ENCODE measurements at regions not wholly inside any gene's neighbourhood (a gene's known extent, or its start where the extent isn't known, plus 50 kb on each side); places are given as distances from the start of the nearest gene placed in this dataset.
A peak's percentile ranks its signal among the peaks of the same experiment; 100 is the strongest.

DNA sequence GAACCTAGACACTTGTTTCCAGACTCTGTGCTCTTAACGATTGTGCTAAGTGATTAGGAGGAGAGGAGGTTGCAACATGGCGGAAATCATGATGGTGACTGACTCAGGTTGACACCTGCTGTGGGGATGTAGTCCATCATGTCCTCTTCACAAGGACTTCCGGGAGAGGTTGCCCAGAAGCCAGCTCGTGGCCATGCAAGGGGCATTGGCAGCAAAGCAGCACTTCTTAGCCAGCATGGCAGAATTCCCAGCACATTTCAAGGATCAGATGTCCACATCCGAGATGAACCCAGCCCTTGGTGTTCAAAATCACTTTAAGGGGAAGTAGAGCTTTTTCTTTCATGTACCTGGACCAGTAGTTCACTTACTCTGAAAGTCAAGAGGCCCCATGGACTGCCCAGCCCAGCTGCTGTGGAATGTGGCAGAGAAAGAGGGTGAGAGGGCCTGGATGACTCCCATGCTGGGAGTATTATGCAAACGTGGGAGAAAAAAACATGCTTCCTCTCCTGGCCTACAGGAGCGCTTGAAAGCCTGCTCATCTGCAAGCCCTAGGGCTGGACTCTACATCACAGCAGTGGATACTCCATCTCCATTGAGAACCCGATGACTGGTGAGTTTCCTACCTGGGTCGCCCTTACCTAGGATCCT is 65.5 kb downstream of the IRX6 start:
- H3K4me1 ChIP-seq, result peaks cover 0 to 9% (median 5%) of the 10 kb centered on the region in 4 donors
- TF ChIP-seq CTCF (IDR thresholded peaks at IDR 0.05), result no peak
- H3K27me3 ChIP-seq, result no peaks in the 10 kb centered on the region
- no peak overlapping the region for H3K4me3 ChIP-seq
- DNase-seq, result no peak
- no peaks in the 10 kb centered on the region for H3K9me3 ChIP-seq
- no peak overlapping the region for H3K27ac ChIP-seq
- H3K36me3 ChIP-seq, result no peaks in the 10 kb centered on the region
- intact Hi-C loops (cut with DNase I; ENCODE audit: low total_unique reads), result loop anchor here (10.0 kb wide), 1 partner anchor 775 kb away; no protein-coding TSS in a partner anchor

GRCh38 chr16:55390630-55391237 is 66.7 kb downstream of the IRX6 start:
- no peak for TF ChIP-seq CTCF (IDR thresholded peaks at IDR 0.05)
- no peak overlapping the region for H3K4me3 ChIP-seq
- no peaks in the 10 kb centered on the region for H3K9me3 ChIP-seq
- H3K36me3 ChIP-seq, result no peaks in the 10 kb centered on the region
- no peak overlapping the region for H3K27ac ChIP-seq
- DNase-seq, result no peak
- peaks cover 0 to 9% (median 5%) of the 10 kb centered on the region in 4 donors for H3K4me1 ChIP-seq
- H3K27me3 ChIP-seq, result no peaks in the 10 kb centered on the region
- intact Hi-C loops (cut with DNase I; ENCODE audit: low total_unique reads), result no loop called here

- TF ChIP-seq CTCF (IDR thresholded peaks at IDR 0.05), result no peak
- intact Hi-C loops (cut with DNase I; ENCODE audit: low total_unique reads), result no loop called here
- DNase-seq, result no peak
- Histone ChIP-seq H3K9me3 (no peaks in the 10 kb centered on the region), H3K27ac (no peak overlapping the region), H3K4me1 (peaks cover 0 to 9% (median 5%) of the 10 kb centered on the region in 4 donors), H3K27me3 (no peaks in the 10 kb centered on the region), H3K36me3 (no peaks in the 10 kb centered on the region), H3K4me3 (no peak overlapping the region)
These were observed 67.9 kb downstream of the IRX6 start for GRCh38 chr16:55391760-55392375.

- H3K4me1 ChIP-seq, result peaks cover 0 to 9% (median 5%) of the 10 kb centered on the region in 4 donors
- no peaks in the 10 kb centered on the region for H3K36me3 ChIP-seq
- no peaks in the 10 kb centered on the region for H3K27me3 ChIP-seq
- intact Hi-C loops (cut with DNase I; ENCODE audit: low total_unique reads), result no loop called here
- H3K4me3 ChIP-seq, result no peak overlapping the region
- no peak overlapping the region for H3K27ac ChIP-seq
- TF ChIP-seq CTCF (IDR thresholded peaks at IDR 0.05), result no peak
- no peaks in the 10 kb centered on the region for H3K9me3 ChIP-seq
- DNase-seq, result no peak
These were observed 68.7 kb downstream of the IRX6 start for GRCh38 chr16:55392701-55393100.

DNA sequence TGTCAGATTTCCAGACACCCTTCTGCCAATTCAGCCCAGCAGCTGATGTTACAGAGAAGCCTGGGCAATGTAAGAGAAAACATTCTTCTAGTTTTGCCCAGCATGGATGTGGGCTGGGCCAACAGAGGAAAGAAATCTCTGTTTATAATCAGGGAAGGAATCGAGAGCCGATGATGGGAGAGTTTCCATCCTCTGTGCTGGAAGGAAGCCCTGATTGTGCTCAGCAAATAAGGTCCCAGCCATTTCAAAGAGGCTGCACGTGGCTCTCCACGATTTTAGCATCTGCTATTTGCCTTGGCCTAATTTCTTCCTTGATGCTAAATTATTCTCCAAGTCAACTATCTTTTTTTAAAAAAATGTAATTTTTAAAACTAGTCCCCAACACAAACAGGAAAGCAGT is 70.0 kb downstream of the IRX6 start:
- Histone ChIP-seq H3K4me1 (peaks cover 0 to 9% (median 5%) of the 10 kb centered on the region in 4 donors), H3K27ac (no peak overlapping the region), H3K27me3 (no peaks in the 10 kb centered on the region), H3K9me3 (no peaks in the 10 kb centered on the region), H3K4me3 (no peak overlapping the region), H3K36me3 (no peaks in the 10 kb centered on the region)
- TF ChIP-seq CTCF (IDR thresholded peaks at IDR 0.05), result no peak
- intact Hi-C loops (cut with DNase I; ENCODE audit: low total_unique reads), result no loop called here
- DNase-seq, result peak in 1 of 2 donors; percentile 25

All from tibial artery (tissue), 4 donors.